ENCODE measurements at regions not wholly inside any gene's neighbourhood (a gene's known extent, or its start where the extent isn't known, plus 50 kb on each side); places are given as distances from the start of the nearest gene placed in this dataset.

DNA sequence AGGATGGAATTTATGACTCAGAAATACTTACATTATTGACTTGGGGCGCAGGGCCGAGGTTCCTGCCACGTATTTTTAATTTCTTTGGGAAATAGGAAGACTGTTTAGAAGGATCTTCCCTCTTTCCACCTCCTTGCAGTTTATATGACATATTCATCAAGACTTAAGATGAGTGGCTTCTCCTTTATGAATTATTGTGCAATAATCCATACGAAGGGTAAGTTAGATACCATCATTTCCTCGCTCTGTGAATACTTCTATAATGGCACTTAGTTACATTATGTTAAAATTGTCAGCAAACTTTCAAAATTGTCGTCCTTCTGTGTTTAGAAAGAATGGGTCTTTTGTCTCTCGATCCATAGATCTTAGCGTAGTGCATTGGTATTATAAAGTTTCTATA lies 328.8 kb upstream of the UBE2E3 start:
- ChIA-PET POLR2A (no interaction called here), CTCF (no interaction called here)
- TF ChIP-seq, protein P1, sequence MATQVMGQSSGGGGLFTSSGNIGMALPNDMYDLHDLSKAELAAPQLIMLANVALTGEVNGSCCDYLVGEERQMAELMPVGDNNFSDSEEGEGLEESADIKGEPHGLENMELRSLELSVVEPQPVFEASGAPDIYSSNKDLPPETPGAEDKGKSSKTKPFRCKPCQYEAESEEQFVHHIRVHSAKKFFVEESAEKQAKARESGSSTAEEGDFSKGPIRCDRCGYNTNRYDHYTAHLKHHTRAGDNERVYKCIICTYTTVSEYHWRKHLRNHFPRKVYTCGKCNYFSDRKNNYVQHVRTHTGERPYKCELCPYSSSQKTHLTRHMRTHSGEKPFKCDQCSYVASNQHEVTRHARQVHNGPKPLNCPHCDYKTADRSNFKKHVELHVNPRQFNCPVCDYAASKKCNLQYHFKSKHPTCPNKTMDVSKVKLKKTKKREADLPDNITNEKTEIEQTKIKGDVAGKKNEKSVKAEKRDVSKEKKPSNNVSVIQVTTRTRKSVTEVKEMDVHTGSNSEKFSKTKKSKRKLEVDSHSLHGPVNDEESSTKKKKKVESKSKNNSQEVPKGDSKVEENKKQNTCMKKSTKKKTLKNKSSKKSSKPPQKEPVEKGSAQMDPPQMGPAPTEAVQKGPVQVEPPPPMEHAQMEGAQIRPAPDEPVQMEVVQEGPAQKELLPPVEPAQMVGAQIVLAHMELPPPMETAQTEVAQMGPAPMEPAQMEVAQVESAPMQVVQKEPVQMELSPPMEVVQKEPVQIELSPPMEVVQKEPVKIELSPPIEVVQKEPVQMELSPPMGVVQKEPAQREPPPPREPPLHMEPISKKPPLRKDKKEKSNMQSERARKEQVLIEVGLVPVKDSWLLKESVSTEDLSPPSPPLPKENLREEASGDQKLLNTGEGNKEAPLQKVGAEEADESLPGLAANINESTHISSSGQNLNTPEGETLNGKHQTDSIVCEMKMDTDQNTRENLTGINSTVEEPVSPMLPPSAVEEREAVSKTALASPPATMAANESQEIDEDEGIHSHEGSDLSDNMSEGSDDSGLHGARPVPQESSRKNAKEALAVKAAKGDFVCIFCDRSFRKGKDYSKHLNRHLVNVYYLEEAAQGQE (IDR thresholded peaks at IDR 0.05; ENCODE audit: insufficient read depth in 1 of 2, low read depth in 2 of 2, low read length in 1 of 2), result no peak
- TF ChIP-seq POLR2AphosphoS5 (IDR thresholded peaks at IDR 0.05; ENCODE audit: low read depth, low read length), result no peak
- TF ChIP-seq TCF7L2 (IDR thresholded peaks at IDR 0.05; ENCODE audit: low read depth, low read length), result no peak
- no peak for TF ChIP-seq SIN3A (IDR thresholded peaks at IDR 0.05; ENCODE audit: borderline replicate concordance, insufficient read depth, low read depth, low read length)
- TF ChIP-seq, protein P2, sequence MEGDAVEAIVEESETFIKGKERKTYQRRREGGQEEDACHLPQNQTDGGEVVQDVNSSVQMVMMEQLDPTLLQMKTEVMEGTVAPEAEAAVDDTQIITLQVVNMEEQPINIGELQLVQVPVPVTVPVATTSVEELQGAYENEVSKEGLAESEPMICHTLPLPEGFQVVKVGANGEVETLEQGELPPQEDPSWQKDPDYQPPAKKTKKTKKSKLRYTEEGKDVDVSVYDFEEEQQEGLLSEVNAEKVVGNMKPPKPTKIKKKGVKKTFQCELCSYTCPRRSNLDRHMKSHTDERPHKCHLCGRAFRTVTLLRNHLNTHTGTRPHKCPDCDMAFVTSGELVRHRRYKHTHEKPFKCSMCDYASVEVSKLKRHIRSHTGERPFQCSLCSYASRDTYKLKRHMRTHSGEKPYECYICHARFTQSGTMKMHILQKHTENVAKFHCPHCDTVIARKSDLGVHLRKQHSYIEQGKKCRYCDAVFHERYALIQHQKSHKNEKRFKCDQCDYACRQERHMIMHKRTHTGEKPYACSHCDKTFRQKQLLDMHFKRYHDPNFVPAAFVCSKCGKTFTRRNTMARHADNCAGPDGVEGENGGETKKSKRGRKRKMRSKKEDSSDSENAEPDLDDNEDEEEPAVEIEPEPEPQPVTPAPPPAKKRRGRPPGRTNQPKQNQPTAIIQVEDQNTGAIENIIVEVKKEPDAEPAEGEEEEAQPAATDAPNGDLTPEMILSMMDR (IDR thresholded peaks at IDR 0.05), result no peak
- no peaks in the 10 kb centered on the region for H3K36me3 ChIP-seq (ENCODE audit: control insufficient read depth, insufficient read depth, low read length)
- H3K4me3 ChIP-seq (ENCODE audit: low read depth in 2 of 2, low read length in 2 of 2), result no peak overlapping the region
- H3K27ac ChIP-seq (ENCODE audit: low read length), result no peak overlapping the region
- DNase-seq (ENCODE audit: low read depth, low spot score), result no peak
- no peak for ATAC-seq
- H3K4me1 ChIP-seq (ENCODE audit: control insufficient read depth, insufficient read depth, low read length), result no peaks in the 10 kb centered on the region
- H3K27me3 ChIP-seq (ENCODE audit: control insufficient read depth, insufficient read depth, low read length), result no peaks in the 10 kb centered on the region
- no TSS peak for BruUV-seq (replicated peaks)
- in situ Hi-C loops (cut with HindIII; ENCODE audit: low pct_unique_long_range_greater_than_20kb, low sequenced_read_pairs), result no loop called here
- intact Hi-C loops (cut with micrococcal nuclease; ENCODE audit: unreplicated experiment), result no loop called here
- H3K9me3 ChIP-seq (ENCODE audit: control insufficient read depth, insufficient read depth, low read depth, low read length), result no peaks in the 10 kb centered on the region

GRCh38 chr2:180647621-180648020 lies 332.8 kb upstream of the UBE2E3 start:
- Histone ChIP-seq H3K27me3 (ENCODE audit: control insufficient read depth, insufficient read depth, low read length) (no peaks in the 10 kb centered on the region), H3K9me3 (ENCODE audit: control insufficient read depth, insufficient read depth, low read depth, low read length) (no peaks in the 10 kb centered on the region), H3K4me3 (ENCODE audit: low read depth in 2 of 2, low read length in 2 of 2) (no peak overlapping the region), H3K4me1 (ENCODE audit: control insufficient read depth, insufficient read depth, low read length) (no peaks in the 10 kb centered on the region), H3K36me3 (ENCODE audit: control insufficient read depth, insufficient read depth, low read length) (no peaks in the 10 kb centered on the region), H3K27ac (ENCODE audit: low read length) (no peak overlapping the region)
- ChIA-PET CTCF (no interaction called here), POLR2A (no interaction called here)
- DNase-seq (ENCODE audit: low read depth, low spot score) (no peak), ATAC-seq (no peak)
- intact Hi-C loops (cut with micrococcal nuclease; ENCODE audit: unreplicated experiment), result no loop called here
- in situ Hi-C loops (cut with HindIII; ENCODE audit: low pct_unique_long_range_greater_than_20kb, low sequenced_read_pairs), result no loop called here
- no TSS peak for BruUV-seq (replicated peaks)
- TF ChIP-seq, protein P2 (IDR thresholded peaks at IDR 0.05), result no peak
- TF ChIP-seq SIN3A (IDR thresholded peaks at IDR 0.05; ENCODE audit: borderline replicate concordance, insufficient read depth, low read depth, low read length), result no peak

DNA sequence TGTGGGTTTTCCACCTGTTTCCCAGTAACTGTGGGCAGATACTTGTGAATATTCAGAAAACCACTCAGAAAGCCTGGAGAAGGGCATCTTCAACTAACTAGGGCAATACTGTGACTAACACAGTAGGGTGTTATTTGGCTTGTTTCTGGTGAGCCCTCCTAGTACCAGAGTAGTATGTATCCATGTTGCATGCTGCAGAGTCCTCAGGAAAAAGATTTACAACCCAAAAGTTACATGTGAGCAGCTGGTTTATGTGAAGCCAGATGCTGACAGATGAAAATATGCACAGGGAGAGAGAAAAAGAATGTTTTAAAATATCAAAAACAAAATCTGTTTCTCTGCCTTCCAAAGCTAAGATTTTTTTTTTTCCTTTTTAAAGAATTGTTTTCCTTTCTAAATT lies 333.2 kb upstream of the UBE2E3 start:
- Histone ChIP-seq H3K4me1 (ENCODE audit: control insufficient read depth, insufficient read depth, low read length) (no peaks in the 10 kb centered on the region), H3K27ac (ENCODE audit: low read length) (no peak overlapping the region), H3K4me3 (ENCODE audit: low read depth in 2 of 2, low read length in 2 of 2) (no peak overlapping the region), H3K9me3 (ENCODE audit: control insufficient read depth, insufficient read depth, low read depth, low read length) (no peaks in the 10 kb centered on the region), H3K36me3 (ENCODE audit: control insufficient read depth, insufficient read depth, low read length) (no peaks in the 10 kb centered on the region), H3K27me3 (ENCODE audit: control insufficient read depth, insufficient read depth, low read length) (no peaks in the 10 kb centered on the region)
- ChIA-PET POLR2A (no interaction called here), CTCF (no interaction called here)
- TF ChIP-seq, protein P2 (IDR thresholded peaks at IDR 0.05), result no peak
- TF ChIP-seq TCF7L2 (IDR thresholded peaks at IDR 0.05; ENCODE audit: low read depth, low read length) (no peak), SIN3A (IDR thresholded peaks at IDR 0.05; ENCODE audit: borderline replicate concordance, insufficient read depth, low read depth, low read length) (no peak), POLR2AphosphoS5 (IDR thresholded peaks at IDR 0.05; ENCODE audit: low read depth, low read length) (no peak)
- TF ChIP-seq, protein P1 (IDR thresholded peaks at IDR 0.05; ENCODE audit: insufficient read depth in 1 of 2, low read depth in 2 of 2, low read length in 1 of 2), result no peak
- no TSS peak for BruUV-seq (replicated peaks)
- intact Hi-C loops (cut with micrococcal nuclease; ENCODE audit: unreplicated experiment) (no loop called here), in situ Hi-C loops (cut with HindIII; ENCODE audit: low pct_unique_long_range_greater_than_20kb, low sequenced_read_pairs) (no loop called here)
- ATAC-seq (no peak), DNase-seq (ENCODE audit: low read depth, low spot score) (no peak)
